Fibroblast of skin of right quadriceps (primary cell): ENCODE measurements at regions not wholly inside any gene's neighbourhood (a gene's known extent, or its start where the extent isn't known, plus 50 kb on each side); places are given as distances from the start of the nearest gene placed in this dataset.
"Not testable (repeated sequence)": the region's sequence is repeated elsewhere in the genome, so short reads cannot be mapped to it uniquely, and the experiment has no call there.

Experiments used
- DNase-seq: peaks from one replicate; pipeline ENCODE4 v3.0.0-alpha.2; 2013

DNA sequence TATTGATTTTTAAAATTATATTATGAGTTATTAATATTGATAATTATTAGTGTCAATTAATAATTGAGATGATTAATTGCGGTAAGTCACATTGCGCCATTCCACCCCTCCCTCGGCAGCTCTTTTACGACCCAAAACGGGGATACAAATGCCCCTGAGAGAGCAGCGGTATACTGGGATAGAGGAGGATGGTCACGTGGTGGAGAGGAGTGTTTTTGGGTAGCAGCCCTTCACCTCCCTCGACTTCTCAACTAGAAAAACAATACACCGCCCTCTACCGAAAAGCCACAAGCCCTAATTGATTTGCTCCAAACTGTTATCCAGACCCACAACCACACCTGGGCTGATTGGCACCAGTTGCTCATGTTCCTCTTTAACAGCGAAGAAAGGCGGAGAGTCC, 71.0 kb downstream of the DAPL1 start:
- not testable (repeated sequence) for DNase-seq

DNA sequence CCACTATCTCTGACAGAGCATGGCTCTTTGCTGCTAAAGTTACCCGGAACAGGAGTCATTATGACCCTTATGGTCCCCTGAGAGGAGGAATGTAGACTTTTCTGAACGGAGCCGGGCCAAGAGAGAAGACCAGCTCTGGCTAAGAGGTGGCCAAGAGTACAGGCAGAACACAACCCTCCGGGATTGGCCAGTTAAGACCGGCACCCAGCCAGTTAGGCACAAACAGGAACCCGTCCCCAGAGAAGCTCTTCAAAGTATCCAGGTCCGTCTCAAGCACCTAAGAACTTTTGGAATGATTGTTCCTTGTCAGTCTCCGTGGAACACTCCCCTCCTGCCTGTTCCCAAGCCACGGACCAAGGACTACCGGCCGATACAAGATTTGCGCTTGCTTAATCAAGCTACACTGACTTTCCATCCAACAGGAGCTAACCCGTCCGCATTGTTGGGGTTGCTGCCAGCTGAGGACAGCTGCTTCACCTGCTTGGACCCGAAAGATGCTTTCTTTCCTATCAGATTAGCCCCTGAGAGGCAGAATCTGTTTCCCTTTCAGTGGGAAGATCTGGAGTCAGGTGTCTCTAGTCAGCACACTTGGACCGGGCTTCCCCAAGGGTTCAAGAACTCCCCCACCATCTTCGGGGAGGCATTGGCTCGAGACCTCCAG, 72.5 kb downstream of the DAPL1 start:
- not testable (repeated sequence) for DNase-seq

DNA sequence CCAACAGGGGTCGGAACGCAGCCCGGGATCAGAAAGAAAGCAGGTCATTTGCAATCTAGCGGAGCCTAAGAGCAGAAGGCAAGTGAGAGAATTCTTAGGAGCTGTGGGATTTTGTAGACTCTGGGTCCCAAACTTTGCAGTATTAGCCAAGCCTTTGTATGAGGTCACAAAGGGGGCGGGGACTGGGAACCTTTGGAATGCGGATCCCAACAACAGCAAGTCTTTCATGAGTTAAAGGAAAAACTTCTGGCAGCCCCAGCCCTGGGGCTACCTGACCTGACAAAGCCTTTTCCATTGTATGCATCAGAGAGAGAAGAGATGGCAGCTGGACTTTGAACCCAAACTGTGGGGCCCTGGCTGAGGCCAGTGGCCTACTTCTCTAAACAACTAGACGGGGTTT, 73.3 kb downstream of the DAPL1 start:
- not testable (repeated sequence) for DNase-seq

- DNase-seq: not testable (repeated sequence)
Observed at GRCh38 chr2:158869122-158869521, 74.0 kb downstream of the DAPL1 start.

- not testable (repeated sequence) for DNase-seq
Observed at GRCh38 chr2:158869609-158870008, 74.5 kb downstream of the DAPL1 start.

- no peak for DNase-seq
Observed at GRCh38 chr2:158878003-158878402, 82.9 kb downstream of the DAPL1 start.

DNA sequence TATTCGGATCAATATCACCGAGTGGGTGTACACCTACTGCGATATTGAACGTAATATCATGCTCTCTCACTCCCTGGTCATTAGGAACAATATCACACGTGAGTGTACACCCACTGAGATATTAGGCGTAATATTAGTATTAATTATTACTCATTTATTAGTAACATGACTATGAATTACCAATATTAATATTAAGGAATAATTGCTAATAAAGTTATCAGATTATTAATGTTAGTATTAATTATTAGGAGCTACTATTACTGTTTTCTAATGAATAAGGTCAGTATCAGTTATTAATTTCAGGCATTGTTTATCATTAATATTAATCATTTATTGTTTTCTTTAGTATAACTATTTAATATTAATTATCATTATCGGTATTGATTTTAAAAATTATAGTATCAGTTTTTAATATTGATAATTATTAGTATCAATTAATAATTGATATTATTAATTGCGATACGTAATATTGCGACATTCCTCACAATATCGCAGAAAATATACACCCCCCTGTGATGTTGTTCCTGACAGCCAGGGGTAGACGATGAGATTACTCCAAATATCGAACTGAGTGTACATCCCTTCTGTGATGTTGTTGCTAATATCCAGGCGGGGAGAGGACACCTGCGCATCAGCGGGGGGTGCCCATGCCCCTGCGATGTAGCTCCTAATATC, 84.2 kb downstream of the DAPL1 start:
- no peak for DNase-seq

DNA sequence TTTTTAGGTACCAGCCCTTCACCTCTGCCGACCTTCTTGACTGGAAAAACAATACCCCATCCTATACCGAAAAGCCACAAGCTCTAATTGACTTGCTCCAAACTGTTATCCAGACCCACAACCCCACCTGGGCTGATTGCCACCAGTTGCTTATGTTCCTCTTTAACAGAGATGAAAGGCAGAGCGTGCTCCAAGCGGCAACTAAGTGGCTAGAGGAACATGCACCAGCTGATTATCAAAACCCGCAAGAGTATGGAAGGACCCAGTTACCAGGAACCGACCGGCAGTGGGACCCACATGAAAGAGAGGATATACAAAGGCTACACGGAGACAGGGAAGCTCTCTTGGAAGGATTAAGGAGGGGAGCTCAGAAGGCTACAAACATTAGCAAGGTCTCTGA, 86.1 kb upstream of the TANC1 start:
- DNase-seq: no peak

- not testable (repeated sequence) for DNase-seq
Observed at GRCh38 chr2:158884552-158884951, 83.9 kb upstream of the TANC1 start.

DNA sequence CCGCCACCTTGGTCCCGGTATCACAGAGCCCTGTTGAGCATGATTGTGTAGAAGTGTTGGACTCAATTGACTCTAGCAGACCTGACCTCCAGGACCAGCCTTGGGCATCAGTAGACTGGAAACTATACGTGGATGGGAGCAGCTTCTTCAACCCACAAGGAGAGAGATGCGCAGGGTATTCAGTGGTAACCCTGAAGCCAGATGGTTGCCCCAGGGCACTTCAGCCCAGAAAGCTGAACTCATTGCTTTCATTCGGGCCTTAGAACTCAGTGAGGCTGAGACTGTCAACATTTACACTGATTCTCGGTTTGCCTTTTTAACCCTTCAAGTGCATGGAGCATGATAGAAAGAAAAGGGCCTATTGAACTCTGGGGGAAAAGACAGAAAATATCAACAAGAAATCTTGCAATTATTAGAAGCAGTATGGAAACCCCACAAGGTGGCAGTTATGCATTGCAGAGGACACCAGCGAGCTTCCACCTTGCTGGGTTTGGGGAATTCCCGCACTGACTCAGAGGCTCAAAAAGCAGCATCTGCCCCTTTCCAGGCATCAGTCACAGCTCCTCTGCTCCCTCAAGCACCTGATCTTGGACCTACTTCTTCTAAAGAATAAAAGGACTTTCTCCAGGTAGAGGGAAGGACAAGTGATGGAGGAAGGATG, 83.3 kb upstream of the TANC1 start:
- DNase-seq: not testable (repeated sequence)

DNA sequence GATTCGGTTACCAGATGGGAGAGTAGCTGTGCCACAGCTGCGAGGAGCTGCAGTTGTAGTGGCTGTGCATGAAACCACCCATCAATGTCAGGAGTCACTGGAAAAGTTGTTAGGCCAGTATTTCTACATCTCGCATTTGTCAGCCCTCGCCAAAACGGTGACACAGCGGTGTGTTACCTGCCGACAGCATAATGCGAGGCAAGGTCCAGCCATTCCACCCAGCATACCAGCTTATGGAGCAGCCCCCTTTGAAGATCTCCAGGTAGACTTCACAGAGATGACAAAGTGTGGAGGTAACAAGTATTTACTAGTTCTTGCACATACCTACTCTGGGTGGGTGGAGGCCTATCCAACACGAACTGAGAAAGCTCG, 82.8 kb upstream of the TANC1 start:
- DNase-seq: not testable (repeated sequence)

GRCh38 chr2:158889135-158889853, 79.1 kb upstream of the TANC1 start:
- no peak for DNase-seq

DNA sequence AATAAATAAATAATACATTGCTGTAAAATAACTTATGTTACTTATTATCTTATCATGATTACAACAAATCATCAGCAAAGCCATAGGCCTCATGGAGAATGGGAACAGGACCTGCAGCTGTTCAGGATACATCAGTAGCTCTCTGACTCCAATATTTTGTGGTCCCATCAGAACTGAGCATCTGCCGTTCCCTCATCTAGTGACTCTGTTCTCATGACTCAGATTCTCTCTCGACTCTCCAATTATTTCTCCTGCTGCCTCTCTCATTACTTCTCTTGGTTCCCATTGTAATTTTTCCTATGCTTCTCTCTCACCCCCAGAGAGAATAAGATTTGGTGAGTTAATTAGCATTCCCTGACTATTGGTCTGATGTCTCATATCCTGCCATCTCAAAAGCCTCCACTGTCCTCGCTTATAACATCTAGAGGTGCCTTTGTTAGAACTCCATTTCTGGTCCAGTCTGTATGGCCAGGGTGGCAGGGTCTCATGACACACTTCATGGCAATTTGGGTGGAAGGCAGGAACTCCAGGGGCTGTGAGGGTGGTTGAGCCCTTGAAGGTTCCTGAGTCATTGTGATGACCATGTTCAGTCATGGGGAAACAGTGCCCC, 78.0 kb upstream of the TANC1 start:
- peak; percentile 43 for DNase-seq

DNA sequence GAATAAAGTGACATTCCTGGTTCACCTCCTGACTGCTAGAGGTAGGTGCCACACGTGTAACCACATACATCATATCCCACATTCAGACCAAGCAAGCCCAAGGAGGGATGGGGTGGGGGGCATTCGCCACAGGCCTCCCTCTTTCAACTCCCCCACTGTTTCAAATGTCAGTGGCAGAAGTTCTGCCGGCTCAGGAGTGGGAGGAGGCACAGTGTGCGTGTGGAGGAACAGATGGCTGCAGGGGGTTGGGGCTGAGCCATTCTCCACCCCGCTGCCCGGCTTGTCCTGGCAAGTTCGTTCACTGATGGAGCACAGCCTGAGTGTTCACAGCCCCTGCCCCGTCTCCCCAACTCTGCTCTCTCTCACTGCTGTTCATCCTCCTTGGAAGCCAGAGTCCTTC, 75.4 kb upstream of the TANC1 start:
- DNase-seq: peak; percentile 20

DNA sequence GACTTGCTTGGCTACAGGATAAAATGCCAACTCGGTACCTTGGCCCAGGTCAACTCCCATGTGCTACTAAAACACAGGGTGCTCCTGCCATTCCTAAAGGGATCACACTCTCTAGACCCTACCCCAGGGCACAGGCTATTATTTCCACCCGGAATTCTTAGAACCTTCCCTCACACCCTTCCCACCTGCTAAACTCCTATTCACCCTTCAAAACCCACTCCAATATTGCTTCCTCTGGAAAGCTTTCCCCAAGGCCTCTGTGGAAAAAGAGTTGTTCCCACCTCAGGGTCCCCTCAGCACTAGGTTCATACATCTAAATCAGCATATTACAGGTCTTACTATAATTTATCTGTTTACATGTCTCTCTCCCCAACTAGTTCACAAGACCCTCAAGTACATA, 75.0 kb upstream of the TANC1 start:
- DNase-seq: no peak

- DNase-seq: peak; percentile 90
Observed at GRCh38 chr2:158894078-158894477, 74.4 kb upstream of the TANC1 start.

- DNase-seq: no peak
Observed at GRCh38 chr2:158894572-158894971, 73.9 kb upstream of the TANC1 start.

DNA sequence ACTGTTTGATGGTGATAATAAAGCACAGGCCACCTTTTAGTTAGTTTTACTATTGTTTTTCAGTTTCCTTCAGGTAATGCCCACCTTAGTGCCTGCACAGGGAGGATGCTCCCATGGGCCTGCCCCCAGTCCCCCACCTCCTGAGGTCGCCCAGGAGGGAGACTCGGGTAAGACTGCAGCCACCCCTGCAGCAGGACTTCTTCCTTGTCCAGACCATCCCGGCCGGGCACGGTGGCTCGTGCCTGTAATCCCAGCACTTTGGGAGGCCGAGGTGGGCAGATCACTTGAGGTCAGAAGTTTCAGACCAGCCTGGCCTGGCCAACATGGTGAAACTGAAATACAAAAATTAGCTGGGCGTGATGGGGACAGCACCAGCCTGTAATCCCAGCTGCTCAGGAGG, 68.1 kb upstream of the TANC1 start:
- no peak for DNase-seq

DNA sequence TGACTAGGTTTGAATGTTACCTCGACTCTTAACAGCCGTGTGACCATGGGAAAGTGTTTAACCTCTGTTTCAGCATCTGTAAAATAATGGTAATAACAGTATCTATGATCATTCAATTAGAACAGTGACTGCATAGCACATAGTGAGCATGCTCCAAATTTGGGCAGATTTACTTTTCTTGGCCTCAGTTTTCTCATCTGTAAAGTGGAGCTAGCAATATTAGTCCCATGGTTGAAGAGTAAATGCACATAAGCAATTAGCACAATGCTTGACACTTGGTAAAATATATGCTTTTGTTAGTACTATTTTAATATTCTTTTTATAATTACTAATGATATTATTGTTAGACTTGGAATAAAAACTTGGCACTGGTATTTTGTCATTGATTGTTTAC, 66.4 kb upstream of the TANC1 start:
- no peak for DNase-seq

GRCh38 chr2:158903711-158904405, 64.6 kb upstream of the TANC1 start:
- DNase-seq: no peak

- no peak for DNase-seq
Observed at GRCh38 chr2:158904627-158905177, 63.7 kb upstream of the TANC1 start.

- DNase-seq: no peak
Observed at GRCh38 chr2:158905341-158905740, 63.1 kb upstream of the TANC1 start.
